GM12864 (cell line): ENCODE measurements at regions not wholly inside any gene's neighbourhood (a gene's known extent, or its start where the extent isn't known, plus 50 kb on each side); places are given as distances from the start of the nearest gene placed in this dataset.

Experiments
- DNase-seq: peaks from one replicate; pipeline ENCODE4 v3.0.0-alpha.2; 2011; ENCODE audit warnings: low read depth
- H3K4me3 ChIP-seq: 2 replicates; pipeline ENCODE4 v1.5.1; 2011; ENCODE audit warnings: mild to moderate bottlenecking, low read depth, low read length, control low read depth
- CTCF ChIP-seq: IDR thresholded peaks from 2 replicates; pipeline ENCODE4 v1.5.1; 2011; ENCODE audit warnings: low read depth, mild to moderate bottlenecking, moderate library complexity, low read length, control low read depth, inconsistent platforms; ENCODE audit errors: missing control alignments

GRCh38 chr2:199092419-199092818 is 365.3 kb downstream of the SATB2 start:
- no peak for DNase-seq
- no peak overlapping the region for H3K4me3 ChIP-seq
- no peak for TF ChIP-seq CTCF

- no peak for DNase-seq
- no peak for TF ChIP-seq CTCF
- H3K4me3 ChIP-seq: no peak overlapping the region
These were observed 372.5 kb downstream of the SATB2 start for GRCh38 chr2:199085261-199085660.

GRCh38 chr2:199070322-199070949 is 387.3 kb downstream of the SATB2 start:
- no peak for DNase-seq
- no peak for TF ChIP-seq CTCF

GRCh38 chr2:199064201-199064600 is 393.5 kb downstream of the SATB2 start:
- no peak overlapping the region for H3K4me3 ChIP-seq
- no peak for DNase-seq
- TF ChIP-seq CTCF: no peak

More at GRCh38 chr2:199070322-199070949, 387.3 kb downstream of the SATB2 start:
- H3K4me3 ChIP-seq: no peak overlapping the region

- DNase-seq: no peak
- no peak for TF ChIP-seq CTCF
- no peak overlapping the region for H3K4me3 ChIP-seq
These were observed 399.8 kb downstream of the SATB2 start for GRCh38 chr2:199057936-199058335.

GRCh38 chr2:199055336-199055735 is 402.4 kb downstream of the SATB2 start:
- no peak for DNase-seq
- TF ChIP-seq CTCF: no peak
- no peak overlapping the region for H3K4me3 ChIP-seq

- no peak for TF ChIP-seq CTCF
- no peak overlapping the region for H3K4me3 ChIP-seq
- no peak for DNase-seq
These were observed 414.9 kb downstream of the SATB2 start for GRCh38 chr2:199042660-199043379.
